Hematopoietic multipotent progenitor cell treated with erythropoietin and hydrocortisone succinate and interleukin-3 and kit ligand, for 8 days (in vitro differentiated cells): ENCODE measurements at regions not wholly inside any gene's neighbourhood (a gene's known extent, or its start where the extent isn't known, plus 50 kb on each side); places are given as distances from the start of the nearest gene placed in this dataset.
"Not testable (repeated sequence)": the region's sequence is repeated elsewhere in the genome, so short reads cannot be mapped to it uniquely, and the experiment has no call there.

Experiments used
- DNase-seq: peaks from one replicate; pipeline ENCODE4 v3.0.0-alpha.2; 2015

DNA sequence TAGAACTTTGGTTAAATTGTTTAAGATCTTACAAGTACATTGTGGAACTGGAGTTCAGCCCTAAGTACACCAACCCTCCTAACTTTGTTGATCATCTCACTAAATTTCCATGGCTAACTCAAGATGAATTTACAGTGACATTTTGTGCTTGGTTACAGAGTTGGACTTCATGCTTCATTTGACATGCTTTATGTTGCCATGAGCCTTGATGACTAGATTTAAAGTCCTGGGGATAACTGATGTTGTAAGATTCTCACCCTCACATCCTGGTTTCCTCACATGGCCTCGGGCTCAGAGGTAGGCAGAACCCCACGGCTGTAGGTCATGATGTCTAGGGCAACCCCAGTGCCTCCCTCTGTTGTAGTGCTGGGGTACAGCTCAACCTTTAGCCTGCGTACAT, 397.2 kb upstream of the IGFBP3 start:
- no peak for DNase-seq

DNA sequence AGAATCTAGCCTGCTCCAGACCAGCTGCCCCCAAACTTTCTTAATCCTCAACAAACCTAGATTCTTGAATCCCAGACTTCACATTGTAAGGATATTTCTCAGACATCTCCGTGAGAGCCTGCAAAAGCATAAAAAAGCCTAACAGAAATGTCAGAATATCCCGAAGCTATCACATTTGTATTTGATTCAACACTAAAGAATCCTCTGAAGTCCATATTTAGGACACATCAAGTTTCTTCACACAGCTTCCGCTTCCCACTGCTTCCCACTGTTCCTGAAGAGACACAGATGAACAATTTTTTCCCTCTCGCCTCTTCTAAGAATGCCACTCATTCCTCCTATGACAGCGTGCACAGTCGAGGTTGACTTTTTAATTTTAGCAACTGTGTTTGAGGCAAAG, 396.2 kb upstream of the IGFBP3 start:
- no peak for DNase-seq

GRCh38 chr7:46315891-46316290, 394.8 kb upstream of the IGFBP3 start:
- no peak for DNase-seq

DNA sequence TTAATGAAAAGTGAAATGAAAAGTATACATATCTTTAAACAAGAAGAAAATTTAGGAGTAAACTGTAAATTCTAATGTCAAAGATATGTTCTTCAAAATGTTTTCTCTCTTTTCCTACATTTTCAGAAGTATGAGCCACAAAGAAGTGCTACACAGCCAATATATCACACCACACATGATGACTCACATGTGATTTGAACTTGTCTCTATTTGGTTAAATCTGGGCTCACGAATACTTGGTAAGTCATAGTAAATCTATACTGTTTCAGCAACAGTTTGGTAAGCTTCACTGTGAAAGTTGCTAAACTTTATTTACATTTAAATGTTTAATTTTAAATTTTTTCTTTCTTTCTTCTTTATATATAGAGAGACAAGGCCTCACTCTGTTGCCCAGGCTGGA, 380.6 kb upstream of the IGFBP3 start:
- no peak for DNase-seq

- no peak for DNase-seq
Observed at GRCh38 chr7:46297515-46297914, 376.4 kb upstream of the IGFBP3 start.

GRCh38 chr7:46296526-46296925, 375.5 kb upstream of the IGFBP3 start:
- no peak for DNase-seq

- no peak for DNase-seq
Observed at GRCh38 chr7:46294381-46294780, 373.3 kb upstream of the IGFBP3 start.

- no peak for DNase-seq
Observed at GRCh38 chr7:46292741-46293140, 371.7 kb upstream of the IGFBP3 start.

DNA sequence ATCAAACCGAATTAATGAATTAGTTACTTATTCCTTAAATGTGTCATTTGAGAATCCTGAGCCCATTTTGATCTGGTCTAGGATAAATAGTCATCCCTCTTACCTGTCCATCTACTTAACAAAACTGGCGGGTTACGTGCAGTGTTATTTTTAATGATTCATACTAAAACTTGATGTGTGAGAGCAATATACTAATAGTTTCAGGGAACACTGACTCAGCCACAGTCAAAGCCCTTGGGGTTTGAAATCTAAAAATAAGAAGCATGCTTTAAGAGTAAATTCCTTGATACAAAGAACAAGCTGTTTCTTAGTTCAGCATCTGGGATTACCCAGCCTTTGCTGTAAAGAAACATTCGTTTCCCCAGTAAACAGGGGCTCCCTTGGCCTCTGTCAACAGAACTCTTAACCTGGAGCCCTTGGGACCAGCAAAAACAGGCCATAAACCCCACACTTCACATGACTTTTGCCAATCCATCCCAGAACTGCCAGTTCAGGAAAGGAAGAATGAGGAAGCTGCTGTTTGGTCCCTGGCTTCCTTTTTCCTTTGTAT, 370.6 kb upstream of the IGFBP3 start:
- DNase-seq: no peak

GRCh38 chr7:46291050-46291438, 370.0 kb upstream of the IGFBP3 start:
- no peak for DNase-seq

DNA sequence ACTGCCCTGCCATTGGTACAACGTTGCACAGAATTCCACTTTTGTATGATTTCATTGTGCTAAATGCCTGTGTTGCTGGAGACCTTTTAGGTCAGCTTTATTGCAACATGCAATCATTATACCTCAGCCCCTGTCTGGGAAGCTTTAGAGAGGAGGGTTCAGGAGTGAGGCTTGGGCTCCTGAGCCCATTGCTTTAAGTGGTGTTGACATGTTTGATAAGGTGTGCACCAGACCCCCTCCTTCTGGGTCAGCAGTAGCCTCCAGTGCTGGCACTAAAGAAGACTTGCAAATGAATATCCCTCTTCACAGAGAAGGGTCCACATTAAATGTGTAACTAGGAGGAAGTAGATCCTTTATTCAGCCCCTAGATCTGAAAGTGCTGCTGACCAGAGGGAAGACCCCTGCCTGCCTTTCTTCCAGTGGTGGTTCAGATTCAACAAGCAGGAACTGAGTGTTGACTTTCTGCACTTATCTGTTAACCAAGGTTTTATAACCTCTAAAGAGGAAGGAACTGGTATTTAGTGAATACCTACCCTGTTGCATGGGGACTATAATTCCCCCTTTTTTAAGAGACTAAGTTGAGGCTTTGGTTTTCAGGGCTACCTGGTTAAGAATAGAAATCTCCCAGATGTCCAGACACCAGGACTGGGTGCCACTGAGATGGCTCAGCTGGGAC, 369.4 kb upstream of the IGFBP3 start:
- no peak for DNase-seq

- no peak for DNase-seq
Observed at GRCh38 chr7:46288861-46289260, 367.8 kb upstream of the IGFBP3 start.

GRCh38 chr7:46288010-46288409, 366.9 kb upstream of the IGFBP3 start:
- no peak for DNase-seq

GRCh38 chr7:46286957-46287356, 365.9 kb upstream of the IGFBP3 start:
- DNase-seq: no peak

DNA sequence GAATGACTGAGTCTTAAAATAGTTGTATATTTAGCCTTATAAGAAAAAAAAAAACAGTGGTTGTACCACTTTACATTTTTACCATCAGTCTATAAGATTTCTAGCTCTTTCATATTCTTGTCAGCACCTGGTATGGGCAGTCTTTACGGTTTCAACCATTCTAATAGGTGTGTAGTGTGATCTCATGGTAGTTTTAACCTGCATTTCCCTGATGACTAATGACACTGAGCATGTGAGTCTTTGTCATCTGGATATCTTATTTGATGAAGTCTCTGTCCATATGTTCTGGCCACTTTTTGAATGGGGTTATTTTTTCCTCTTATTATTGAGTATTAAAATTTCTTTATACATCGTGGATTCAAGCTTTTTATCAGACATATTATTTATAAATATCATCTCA, 365.3 kb upstream of the IGFBP3 start:
- no peak for DNase-seq

GRCh38 chr7:46285878-46286277, 364.8 kb upstream of the IGFBP3 start:
- no peak for DNase-seq

- no peak for DNase-seq
Observed at GRCh38 chr7:46283852-46284251, 362.8 kb upstream of the IGFBP3 start.

- DNase-seq: no peak
Observed at GRCh38 chr7:46282155-46282554, 361.1 kb upstream of the IGFBP3 start.

- DNase-seq: no peak
Observed at GRCh38 chr7:46281071-46281470, 360.0 kb upstream of the IGFBP3 start.

DNA sequence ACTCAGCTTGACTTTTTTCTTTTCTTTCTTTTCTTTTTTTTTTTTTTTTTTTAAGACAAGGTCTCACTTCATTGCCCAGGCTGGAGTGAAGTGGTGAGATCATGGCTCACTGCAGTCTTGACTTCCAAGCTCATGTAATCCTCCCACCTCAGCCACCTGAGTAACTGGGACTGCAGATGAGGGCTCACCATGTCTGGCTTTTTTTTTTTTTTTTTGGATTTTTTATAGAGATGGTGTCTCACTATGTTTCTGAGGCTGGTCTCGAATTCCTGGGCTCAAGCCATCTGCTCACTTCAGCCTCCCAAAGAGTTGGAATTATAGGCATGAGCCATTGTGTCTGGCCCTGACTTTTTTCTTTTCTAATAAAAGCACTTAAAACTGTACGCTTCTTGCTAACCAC, 358.2 kb upstream of the IGFBP3 start:
- no peak for DNase-seq

GRCh38 chr7:46264646-46265045, 343.6 kb upstream of the IGFBP3 start:
- no peak for DNase-seq

- not testable (repeated sequence) for DNase-seq
Observed at GRCh38 chr7:46261638-46262037, 340.6 kb upstream of the IGFBP3 start.

DNA sequence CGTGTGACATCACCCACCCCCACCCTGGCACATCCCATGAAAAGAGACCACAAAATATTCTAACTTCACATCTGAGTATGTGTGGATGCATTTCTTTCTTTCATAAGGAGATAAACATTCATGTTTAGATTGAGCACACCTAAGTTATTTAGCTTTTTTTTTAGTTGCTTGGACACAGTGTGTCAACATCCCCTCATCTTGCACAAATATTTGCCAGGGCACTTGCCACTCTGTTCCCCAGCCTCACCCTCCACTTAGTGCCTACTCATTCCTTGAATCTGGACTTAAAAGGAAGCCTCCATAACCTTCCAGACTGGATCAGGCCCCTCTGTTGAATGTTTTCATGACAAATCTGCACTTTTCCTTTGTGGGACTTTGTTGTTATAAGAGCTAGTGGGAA, 338.9 kb upstream of the IGFBP3 start:
- no peak for DNase-seq

GRCh38 chr7:46257761-46258448, 336.8 kb upstream of the IGFBP3 start:
- no peak for DNase-seq
